ENCODE measurements at regions not wholly inside any gene's neighbourhood (a gene's known extent, or its start where the extent isn't known, plus 50 kb on each side); places are given as distances from the start of the nearest gene placed in this dataset.
"Not testable (repeated sequence)": the region's sequence is repeated elsewhere in the genome, so short reads cannot be mapped to it uniquely, and the experiment has no call there.

DNA sequence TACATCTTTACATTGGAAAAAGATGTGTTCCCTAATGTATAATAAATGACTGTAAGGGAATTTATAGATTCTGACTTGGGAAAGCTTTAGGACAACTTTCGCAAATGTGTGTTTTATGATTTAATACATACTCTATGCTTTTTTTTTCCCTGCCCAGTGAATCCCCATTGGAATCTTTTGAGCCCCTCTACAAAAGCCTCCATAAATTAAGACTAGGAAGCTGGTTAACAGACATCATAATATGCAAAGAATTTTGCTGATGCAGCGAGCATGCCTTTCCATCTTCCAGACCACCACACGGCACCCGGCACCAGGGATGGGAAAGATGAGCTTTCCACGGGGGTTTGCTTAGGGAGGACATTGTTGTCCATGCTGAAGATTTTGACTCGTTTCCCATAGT, 156.1 kb upstream of the IVNS1ABP start:
- DNase-seq (ENCODE audit: low read depth in 2 of 2), result no peak

DNA sequence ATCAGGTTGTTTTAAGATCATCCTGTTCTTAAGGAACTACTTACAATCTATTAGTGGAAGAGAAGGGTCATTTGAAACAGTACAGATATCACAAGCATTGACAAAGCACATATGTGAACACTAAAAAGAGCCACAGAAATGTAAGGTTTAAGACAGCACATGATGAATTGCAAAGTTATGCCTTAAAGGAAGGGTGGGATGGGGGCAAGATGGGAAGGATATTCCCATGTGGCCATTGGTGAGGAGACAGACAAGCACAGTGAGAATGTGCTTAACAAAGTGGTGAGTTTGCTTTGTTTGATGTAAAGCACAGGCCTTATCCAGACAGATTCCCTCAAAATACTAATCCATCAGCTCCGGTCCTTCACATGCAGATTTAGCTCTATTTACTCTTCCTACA, 151.6 kb upstream of the IVNS1ABP start:
- DNase-seq (ENCODE audit: low read depth in 2 of 2), result no peak

DNA sequence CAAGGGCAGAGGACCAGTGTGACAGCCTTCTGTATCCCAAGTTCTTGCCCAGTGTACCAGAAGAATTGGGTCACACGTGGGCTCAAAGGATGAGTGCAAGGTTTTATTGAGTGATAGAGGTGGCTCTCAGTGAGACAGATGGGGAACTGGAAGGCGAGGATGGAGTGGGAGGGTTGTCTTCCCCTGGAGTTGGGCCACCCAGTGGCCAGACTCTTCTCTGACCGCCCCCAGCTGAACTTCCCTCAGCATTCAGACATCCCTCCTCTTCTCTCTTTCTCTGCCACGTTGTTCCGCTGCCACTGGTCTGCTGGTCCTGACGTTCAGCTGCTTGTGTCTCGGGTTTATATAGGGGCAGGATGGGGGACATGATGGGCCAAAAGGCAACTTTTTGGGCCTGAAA, 150.1 kb upstream of the IVNS1ABP start:
- DNase-seq (ENCODE audit: low read depth in 2 of 2), result no peak

DNA sequence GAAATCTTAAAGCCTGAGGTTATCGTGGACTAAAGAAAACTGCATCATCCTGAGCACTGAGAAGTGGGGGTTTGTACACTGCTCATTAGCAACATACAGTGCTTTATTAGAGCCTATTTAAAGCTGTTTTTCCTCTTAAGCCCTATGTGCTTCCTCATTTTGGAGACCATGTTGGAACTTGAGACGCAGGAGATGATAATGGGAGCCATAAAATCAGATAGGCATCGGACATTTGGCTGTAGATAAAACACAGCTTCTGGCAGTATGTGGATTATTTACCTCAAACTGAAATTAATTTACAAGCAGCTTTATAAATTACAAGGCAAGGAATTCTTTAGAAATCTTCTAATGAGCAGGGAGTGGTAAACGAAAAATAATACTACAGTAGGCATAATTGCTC, 147.7 kb upstream of the IVNS1ABP start:
- no peak for DNase-seq (ENCODE audit: low read depth in 2 of 2)

DNA sequence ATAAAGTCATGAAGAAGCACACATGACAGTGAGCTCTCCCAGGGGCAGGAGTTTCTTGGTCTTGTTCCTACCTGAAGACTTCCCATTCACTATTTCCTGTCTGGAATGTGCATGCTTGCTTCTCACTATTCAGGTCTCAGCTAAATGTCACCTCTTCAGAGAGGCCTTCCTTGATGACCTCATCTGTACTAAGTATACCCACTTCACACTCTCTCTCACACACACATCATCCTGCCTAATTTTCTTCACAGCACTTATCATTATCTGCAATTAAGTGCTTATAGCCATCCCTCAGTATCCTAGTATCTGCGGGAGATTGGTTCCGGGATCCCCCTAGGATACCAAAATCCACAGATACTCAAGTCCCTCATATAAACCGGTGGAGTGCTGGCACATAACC, 146.4 kb upstream of the IVNS1ABP start:
- no peak for DNase-seq (ENCODE audit: low read depth in 2 of 2)

DNA sequence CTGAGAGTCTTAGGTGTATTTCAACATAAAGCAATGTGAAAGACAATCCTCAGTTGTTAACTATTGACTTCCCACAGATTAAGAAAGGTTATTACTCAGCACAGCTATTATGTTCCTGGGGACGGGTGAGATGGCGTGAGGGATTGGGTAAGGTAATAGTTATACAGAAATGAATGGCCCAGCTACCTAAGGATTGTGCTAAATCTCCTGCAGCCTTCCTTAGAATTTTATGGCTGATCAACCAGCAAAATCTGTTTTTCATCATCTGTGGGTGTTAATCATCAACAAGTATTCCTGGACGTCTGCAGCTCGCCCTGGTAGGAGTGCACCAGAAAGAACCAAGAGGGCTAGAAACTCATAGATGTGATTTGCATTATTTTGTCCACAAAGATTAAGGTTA, 146.0 kb upstream of the IVNS1ABP start:
- DNase-seq (ENCODE audit: low read depth in 2 of 2), result no peak

DNA sequence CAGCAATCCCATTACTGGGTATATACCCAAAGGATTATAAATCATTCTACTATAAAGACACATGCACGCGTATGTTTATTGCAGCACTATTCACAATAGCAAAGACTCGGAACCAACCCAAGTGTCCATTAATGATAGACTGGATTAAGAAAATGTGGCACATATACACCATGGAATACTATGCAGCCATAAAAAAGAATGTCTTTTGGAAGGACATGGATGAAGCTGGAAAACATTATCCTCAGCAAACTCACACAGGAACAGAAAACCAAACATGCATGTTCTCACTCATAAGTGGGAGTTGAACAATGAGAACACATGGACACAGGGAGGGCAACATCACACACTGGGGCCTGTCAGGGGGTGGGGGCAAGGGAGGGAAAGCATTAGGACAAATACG, 143.7 kb upstream of the IVNS1ABP start:
- DNase-seq (ENCODE audit: low read depth in 2 of 2), result not testable (repeated sequence)

DNA sequence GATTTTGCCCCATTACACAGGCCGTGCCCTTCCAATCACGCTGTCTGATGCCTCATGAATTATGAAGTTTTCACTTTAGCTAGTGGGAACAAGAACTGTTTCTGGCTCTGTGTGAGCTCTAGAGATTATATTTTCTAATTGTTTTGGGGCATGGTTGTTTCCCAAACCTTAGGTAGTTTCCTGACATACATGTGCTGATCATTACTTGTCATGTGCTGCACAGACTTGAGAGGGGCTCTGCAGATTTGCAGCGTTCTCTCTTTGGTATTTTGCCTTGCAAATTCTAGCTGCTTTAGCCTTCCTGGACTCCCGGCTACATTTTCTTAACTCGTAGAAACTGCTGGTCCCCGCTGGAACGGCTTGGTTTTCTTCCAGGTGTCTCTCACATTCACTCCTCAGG, 142.1 kb upstream of the IVNS1ABP start:
- no peak for DNase-seq (ENCODE audit: low read depth in 2 of 2)

DNA sequence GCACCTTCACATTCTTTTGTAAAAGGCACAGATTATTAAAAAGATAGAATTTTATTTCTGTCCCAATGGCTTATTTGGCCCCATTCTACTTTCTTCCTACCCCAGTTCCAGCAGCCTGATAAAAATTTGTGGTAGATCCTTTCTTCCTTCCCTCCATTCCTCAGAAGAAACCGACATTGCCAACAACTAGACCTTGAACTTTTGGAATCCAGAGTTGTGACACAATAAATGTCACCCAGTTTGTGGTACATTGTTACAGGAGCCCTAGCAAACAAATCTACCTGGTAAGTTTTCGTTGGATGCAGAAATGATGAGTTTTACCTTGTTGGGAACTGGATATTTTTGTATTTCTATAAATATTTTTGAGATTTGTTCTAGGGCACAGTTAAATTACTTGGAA, 141.6 kb upstream of the IVNS1ABP start:
- no peak for DNase-seq (ENCODE audit: low read depth in 2 of 2)

DNA sequence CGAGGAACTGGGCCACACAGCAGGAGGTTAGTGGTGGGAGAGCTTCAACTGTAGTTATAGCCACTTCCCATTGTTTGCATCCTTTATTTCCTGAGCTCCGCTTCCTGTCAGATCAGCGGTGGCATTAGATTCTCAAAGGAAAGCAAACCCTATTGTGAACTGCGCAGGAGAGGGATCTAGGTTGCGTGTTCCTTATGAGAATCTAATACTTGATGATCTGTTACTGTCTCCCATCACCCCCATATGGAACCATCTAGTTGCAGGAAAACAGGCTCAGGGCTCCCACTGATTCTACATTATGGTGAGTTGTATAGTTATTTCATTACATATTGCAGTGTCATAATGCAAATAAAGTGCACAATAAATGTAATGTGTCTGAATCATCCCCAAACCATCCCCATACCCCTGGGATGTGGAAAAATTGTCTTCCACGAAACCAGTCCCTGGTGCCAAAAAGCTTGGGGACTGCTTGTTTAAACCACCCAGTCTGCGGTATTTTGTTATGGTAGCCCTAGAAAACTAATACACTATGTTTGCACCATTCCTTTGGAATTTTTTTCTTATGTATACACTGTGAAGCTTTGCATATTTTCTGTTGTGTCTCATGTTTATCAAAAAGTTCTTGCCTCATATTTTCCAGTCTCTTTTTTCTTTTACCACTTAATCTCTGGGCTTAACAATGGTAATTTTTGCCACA, 136.6 kb upstream of the IVNS1ABP start:
- DNase-seq (ENCODE audit: low read depth in 2 of 2), result no peak

DNA sequence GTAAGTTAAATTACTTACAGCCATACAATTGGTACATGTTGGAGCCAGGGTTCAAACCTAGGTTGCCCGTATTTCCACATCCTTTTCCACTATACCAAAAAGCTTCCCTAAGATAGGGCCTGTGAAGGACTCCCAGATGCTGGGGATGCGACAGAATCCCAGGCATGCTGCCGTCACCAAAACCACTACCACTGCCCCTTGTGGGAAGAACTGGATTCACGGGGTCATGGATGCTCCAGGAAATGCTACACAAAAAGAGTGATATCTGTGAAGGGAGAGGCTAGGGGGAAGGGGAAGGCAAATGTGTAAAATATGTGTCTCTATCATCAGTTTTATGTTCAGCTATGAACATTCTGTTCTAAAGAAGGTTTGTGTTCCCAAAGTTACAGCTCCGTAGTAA, 133.9 kb upstream of the IVNS1ABP start:
- no peak for DNase-seq (ENCODE audit: low read depth in 2 of 2)

DNA sequence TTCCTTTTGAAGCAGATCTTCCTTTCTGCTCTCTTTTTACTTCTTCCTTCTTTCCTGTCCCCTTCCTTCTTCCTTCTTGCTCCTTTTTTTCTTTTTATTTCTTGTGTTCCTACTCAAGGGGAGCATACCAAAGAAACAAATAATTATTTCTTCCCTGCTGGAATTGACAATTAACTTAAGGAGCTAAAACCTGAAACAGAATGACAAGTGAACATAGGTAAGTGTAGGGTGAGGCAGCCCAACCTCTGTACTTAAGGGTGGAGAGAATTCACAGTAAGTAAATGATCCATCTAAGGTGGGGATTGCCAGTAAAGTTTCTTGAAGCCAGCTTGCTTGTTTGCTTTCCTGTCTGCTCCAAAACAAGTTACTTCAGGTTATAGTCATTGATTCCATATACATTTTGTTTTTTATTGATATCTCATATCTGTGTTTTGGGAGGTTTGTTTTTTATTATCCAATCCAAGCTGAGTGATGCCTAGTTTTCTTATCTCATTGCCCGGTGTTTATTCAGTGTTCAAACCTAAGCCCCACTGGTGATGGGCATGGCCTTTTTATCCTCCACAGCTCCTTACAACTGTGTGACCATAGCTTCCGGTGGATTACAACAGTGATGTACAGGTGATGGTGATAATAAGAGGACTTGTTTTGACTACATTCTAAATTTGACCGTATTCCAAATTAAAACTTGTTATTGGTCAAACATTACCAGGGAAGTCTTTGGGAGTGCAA, 133.2 kb upstream of the IVNS1ABP start:
- no peak for DNase-seq (ENCODE audit: low read depth in 2 of 2)

DNA sequence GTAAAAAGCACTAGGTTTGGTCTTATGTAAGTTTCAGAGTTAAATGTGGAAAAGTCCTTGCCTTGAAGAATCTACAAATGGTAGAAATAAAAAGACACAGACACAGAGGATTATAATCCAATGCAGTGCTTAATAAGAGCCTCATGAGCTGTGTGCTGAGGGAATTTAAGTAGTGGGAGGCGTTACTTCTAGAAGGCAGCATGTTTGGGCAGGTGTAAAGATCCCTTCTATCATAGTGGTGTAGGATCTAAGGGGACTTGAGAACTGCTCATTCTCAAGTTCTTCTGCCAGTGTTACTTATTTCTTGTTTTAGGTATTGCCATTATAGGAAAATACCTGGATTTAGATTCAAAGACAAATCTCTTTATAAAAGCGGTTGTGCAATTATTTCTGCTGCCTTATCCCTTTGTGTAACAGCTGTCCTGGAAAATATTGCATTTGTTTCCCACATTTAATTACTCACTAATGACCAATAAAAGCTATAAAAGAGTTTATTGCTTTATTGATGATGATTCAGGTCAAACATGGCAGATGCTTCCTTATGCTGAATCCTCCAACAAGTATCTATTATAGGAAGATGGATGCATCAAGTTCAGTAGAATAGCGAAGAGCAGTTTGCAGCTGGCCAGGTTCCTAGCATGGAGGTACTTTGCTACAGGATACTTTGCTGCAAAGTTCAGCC, 132.5 kb upstream of the IVNS1ABP start:
- DNase-seq (ENCODE audit: low read depth in 2 of 2), result no peak

DNA sequence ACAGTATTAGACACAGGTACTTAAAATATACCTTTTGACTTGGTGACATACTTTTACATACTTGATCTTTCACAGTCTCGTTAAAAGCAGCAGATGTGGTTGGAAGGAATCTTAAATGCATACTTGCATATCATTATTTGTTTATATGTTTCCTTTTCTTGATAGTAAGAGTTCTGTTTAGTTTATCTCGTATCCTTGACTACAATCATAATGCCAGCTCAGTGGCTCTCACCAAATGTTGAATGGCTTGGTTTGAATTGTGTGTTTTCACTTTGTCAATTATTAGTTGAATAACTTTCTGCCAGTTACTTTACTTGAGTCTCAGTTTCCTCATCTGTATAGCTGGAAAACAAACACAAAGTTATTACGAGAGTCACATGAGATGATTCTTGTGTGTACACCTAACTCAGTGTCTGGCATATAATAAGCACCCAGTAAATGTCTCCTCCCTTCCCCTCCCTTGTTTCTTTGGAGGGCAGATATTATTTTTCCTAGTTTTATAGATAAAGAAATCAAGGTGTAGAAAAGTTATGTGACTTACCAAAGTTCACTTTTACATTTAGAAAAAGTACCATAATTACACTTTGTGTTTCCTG, 131.6 kb upstream of the IVNS1ABP start:
- no peak for DNase-seq (ENCODE audit: low read depth in 2 of 2)

DNA sequence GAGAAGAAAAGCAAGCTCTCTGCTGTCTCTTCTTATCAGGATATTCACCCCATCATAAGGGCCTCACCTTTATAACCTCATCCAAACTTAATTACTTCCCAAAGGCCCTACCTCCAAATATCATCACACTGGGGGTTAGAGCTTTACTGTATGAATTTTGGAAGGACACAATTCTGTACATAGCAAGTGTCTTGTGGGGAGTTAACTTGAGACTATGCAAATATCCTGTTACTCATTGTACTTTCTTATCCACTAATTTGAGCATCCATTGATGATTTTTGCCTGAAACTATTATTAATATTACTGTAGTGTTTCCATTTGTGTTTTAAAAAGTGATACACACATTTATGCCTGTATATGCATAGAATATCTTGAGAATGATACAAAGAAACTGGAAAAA, 129.1 kb upstream of the IVNS1ABP start:
- no peak for DNase-seq (ENCODE audit: low read depth in 2 of 2)

DNA sequence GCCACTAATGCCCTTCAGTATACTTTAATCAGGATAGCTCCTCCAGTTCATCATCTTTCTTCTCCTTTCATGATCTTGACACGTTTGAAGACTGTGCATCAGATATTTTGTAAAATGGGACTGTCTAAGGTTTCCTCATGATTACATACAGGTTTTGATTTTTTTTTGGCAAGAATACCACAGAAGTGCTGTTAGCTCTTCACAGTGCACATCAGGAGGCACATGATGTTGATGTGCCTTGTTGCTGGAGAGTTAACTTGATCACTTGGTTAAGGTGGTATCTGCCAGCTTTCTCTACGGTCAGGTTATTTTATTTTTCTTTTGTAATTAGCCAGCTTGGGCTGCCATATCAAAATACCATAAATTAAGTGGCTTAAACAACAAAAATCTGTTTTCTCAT, 128.6 kb upstream of the IVNS1ABP start:
- no peak for DNase-seq (ENCODE audit: low read depth in 2 of 2)

DNA sequence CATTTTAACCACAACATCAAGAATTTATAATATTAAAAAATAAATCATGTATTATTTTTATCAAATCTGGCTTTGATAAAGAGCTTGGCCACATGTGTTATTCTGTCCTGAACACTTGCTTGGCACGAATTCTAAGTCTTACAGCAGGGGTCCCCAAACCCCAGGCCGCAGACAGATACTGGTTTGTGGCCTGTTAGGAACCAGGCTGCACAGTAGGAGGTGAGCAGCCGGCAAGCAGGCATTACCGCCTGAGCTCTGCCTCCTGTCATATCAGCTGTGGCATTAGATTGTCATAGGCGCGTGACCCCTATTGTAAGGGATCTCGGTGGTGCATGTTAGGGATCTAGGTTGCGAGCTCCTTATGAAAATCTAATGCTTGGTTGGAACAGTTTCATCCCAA, 127.6 kb upstream of the IVNS1ABP start:
- no peak for DNase-seq (ENCODE audit: low read depth in 2 of 2)

DNA sequence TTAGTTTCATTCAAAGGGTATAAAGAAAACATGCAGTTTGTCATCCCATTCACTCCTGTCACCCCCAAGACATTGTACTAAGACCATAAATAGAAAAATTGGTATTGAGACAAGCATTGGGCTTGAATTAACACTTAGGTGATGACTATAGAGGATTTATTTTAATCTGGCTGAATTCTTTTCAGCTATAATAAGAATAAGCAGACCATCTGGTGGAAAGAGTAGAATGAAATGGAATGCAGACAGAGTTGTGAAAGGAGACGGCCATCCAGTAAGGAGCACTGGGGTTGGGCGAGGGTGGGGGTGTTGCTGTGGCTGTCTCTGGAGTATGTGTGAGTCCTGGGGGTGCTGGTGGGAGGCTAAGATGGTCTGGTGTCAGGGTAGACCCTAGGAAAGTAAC, 125.0 kb upstream of the IVNS1ABP start:
- no peak for DNase-seq (ENCODE audit: low read depth in 2 of 2)

DNA sequence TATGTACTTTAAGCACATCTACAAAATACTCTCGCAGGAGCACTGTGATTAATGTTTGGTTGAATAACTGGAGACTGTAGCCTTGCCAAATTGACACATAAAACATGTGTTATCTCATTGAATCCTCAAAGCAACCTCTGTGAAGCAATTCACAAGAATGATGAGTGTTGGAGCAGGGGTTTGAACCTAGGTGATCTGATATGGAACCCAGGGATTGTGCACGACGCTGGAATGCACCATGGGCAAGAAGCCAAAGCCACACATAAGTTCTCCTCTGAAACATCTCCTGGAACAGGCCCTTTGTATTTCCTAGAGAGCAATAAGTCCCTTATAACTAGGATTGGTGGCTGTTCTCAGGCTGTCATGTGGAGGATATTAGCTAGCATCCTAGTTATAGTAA, 124.6 kb upstream of the IVNS1ABP start:
- DNase-seq (ENCODE audit: low read depth in 2 of 2), result no peak

DNA sequence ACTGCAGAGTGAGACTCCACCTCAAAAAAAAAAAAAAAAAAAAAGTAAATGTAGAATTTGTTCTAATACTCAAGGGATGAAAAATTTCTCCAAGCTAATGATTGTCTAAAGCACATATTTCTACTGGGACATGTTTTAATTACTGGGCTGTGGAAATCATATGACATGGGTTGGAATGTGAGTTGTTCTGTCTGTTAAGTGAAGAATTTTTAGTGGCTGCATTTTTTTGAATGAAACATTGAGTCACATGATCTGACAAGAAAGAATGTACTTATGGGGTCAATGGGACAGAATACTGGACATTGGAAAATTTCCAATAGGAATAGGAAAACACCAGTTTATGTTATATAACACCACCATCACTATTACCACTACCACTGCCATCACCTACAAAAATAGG, 123.8 kb upstream of the IVNS1ABP start:
- no peak for DNase-seq (ENCODE audit: low read depth in 2 of 2)

DNA sequence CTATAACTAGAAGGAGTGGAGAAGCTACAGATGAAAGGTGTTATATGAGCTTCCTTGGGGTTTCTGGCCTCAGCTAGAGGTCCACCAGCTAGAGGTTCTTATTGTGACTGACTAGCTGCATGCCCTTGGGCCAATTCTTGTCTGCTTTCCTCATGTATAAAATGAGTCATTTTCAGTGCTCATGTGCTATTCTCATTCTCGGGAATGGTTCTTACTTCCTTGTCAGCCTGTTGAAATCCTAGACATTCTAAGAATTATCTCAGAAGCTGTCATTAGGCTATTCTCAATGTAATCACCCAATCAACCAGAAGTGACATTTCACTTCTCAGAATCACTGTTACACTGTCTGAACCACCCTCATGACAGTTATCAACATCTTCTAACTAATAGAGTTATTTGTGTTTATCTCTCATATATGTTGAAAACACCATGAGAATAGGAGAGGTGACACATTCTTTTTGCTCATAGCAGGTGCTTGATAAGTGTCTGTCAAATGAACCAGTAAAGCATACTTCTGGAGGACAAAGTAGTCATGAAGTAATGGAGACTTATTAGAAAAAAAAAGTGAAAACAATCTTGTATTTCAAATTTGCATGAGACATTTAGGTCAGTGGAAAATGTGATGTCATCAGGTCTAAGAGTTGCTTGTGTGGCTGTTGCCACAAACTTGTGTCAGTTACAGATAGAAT, 122.8 kb upstream of the IVNS1ABP start:
- DNase-seq (ENCODE audit: low read depth in 2 of 2), result no peak

DNA sequence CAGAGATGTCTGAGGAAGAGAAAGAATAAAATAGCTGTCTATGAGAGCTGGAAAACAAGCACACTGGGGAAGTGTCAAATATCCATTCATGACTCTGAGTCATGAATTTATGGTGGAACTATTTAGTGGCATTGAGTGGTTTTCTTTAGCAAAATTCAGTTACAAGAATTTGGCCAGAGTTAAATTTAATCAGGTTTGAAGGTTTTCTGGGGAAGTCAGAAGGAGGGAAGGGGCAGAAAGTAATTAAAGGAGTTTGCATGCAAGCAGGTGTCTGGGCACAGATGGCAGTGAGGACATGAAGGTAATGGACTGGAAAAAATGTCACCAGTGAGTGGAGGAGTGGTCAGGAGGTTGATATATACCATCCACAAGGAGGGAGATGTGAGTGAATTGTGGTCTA, 121.9 kb upstream of the IVNS1ABP start:
- DNase-seq (ENCODE audit: low read depth in 2 of 2), result no peak

All from stimulated activated CD4-positive, alpha-beta T cell treated with anti-CD3 and anti-CD28 coated beads, Interleukin-1b, Interleukin-23, amount 100 ng/mL, for 1 hour (primary cell).